GM12892 (cell line): ENCODE measurements at regions not wholly inside any gene's neighbourhood (a gene's known extent, or its start where the extent isn't known, plus 50 kb on each side); places are given as distances from the start of the nearest gene placed in this dataset.

Experiments
- POLR2A ChIP-seq: IDR thresholded peaks from 2 replicates; pipeline ENCODE4 v1.6.1; 2011; ENCODE audit warnings: low read depth, low read length, control low read depth
- POLR2AphosphoS5 ChIP-seq: IDR thresholded peaks from 2 replicates; pipeline ENCODE4 v1.6.1; 2011; ENCODE audit warnings: low read depth, low read length, control low read depth
- TAF1 ChIP-seq: IDR thresholded peaks from 2 replicates; pipeline ENCODE4 v1.6.1; 2011; ENCODE audit warnings: low read depth, mild to moderate bottlenecking, control low read depth, low read length, borderline replicate concordance

DNA sequence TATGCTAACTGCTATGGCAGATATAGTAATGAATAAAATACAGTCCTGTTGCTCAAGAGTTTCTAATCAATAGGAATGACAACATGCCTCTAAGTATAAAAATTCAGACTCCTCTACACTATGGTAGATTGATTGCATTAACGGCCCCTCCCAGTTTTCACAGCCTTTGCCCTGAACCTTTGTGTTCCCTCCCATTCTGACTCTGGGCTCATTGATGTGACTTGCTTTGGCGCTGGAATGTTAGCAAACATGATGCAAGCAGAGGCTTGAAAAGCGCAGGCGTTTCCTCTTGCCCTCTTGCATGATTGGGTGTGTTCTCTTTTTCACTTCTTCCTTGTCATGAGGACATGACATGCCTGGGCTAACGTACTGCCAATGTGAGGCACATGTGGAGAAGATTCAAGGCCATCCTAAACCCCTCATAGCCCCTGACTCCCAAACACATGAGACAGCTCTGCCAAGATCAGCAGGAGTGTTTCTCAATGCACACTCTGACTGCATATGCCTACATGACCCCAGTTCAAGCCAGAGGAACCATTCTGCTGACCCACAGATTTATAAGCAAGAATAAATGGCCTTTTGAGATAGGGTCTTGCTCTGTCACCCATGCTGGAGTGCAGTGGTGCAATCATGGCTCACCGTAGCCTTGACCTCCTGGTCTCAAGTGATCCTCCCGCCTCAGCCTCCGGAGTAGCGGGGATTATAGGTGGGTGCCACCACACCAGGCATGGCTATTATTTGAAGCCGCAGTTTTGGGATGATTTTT is 49.7 kb upstream of the CD28 start:
- TF ChIP-seq POLR2A (no peak), TAF1 (no peak), POLR2AphosphoS5 (no peak)
